WTC11 (cell line): ENCODE measurements at regions not wholly inside any gene's neighbourhood (a gene's known extent, or its start where the extent isn't known, plus 50 kb on each side); places are given as distances from the start of the nearest gene placed in this dataset.

Source experiments
- ATAC-seq: fragments of 200-7000 bp; cut with Tn5 transposase; 2 replicates; pipeline ENCODE4 v1.10.0; 2021; ENCODE audit warnings: mild to moderate bottlenecking, moderate library complexity
- CTCF ChIA-PET: fragments of 300-600 bp; sonication (Branson Sonifier 250); formaldehyde crosslinking; loops from one replicate; lab custom pipeline; 2021; ENCODE audit warnings: antibody characterized with exemption; lab: Charles Lee
- POLR2A ChIA-PET: fragments of 350-600 bp; sonication (Branson Sonifier 250); formaldehyde crosslinking; loops from one replicate; lab custom pipeline; 2021; ENCODE audit warnings: antibody characterized with exemption; lab: Charles Lee
- DNase-seq: peaks from one replicate; pipeline ENCODE4 v3.0.0; 2021; ENCODE audit warnings: low spot score
- H3K27ac Mint-ChIP-seq: 2 replicates; pipeline ENCODE4 v1.8.0; 2021; ENCODE audit warnings: mixed read lengths
- H3K27me3 Mint-ChIP-seq: 2 replicates; pipeline ENCODE4 v1.8.0; 2021; ENCODE audit warnings: low read depth, mild to moderate bottlenecking, moderate library complexity, mixed read lengths
- H3K36me3 Mint-ChIP-seq: 2 replicates; pipeline ENCODE4 v1.8.0; 2021; ENCODE audit warnings: mixed read lengths
- H3K4me1 Mint-ChIP-seq: 2 replicates; pipeline ENCODE4 v1.8.0; 2022; ENCODE audit warnings: mixed read lengths
- H3K4me3 Mint-ChIP-seq: 2 replicates; pipeline ENCODE4 v1.8.0; 2021; ENCODE audit warnings: mild to moderate bottlenecking, moderate library complexity, mixed read lengths
- H3K9me3 Mint-ChIP-seq: 2 replicates; pipeline ENCODE4 v1.8.0; 2021; ENCODE audit warnings: mixed read lengths
- JAZF1 ChIP-seq: fragments of 250-450 bp; sonication (Bioruptor Pico); IDR thresholded peaks from 2 replicates; pipeline ENCODE4 v1.9.0; 2021; ENCODE audit warnings: moderate library complexity, mild to moderate bottlenecking, inconsistent platforms
- KAT7 ChIP-seq: sonication (generic); formaldehyde crosslinking; IDR thresholded peaks from 2 replicates; pipeline ENCODE4 v1.8.1; 2023; ENCODE audit warnings: missing genetic modification reagents, mild to moderate bottlenecking, borderline replicate concordance
- NFYB ChIP-seq: sonication (generic); formaldehyde crosslinking; conservative IDR thresholded peaks from 2 replicates; pipeline ENCODE4 v1.8.0; 2022; ENCODE audit warnings: low read depth, missing genetic modification reagents
- OVOL2 ChIP-seq: fragments of 250-450 bp; sonication (Bioruptor Pico); IDR thresholded peaks from 2 replicates; pipeline ENCODE4 v1.9.0; 2021; ENCODE audit warnings: mild to moderate bottlenecking, borderline replicate concordance
- SMAD3 ChIP-seq: sonication (generic); formaldehyde crosslinking; IDR thresholded peaks from 2 replicates; pipeline ENCODE4 v1.8.0; 2022; ENCODE audit warnings: missing genetic modification reagents, mild to moderate bottlenecking, borderline replicate concordance
- SOX15 ChIP-seq: fragments of 250-450 bp; sonication (Bioruptor Pico); IDR thresholded peaks from 2 replicates; pipeline ENCODE4 v1.9.0; 2021; ENCODE audit warnings: mild to moderate bottlenecking
- SP1 ChIP-seq: sonication (generic); formaldehyde crosslinking; conservative IDR thresholded peaks from 2 replicates; pipeline ENCODE4 v1.8.1; 2022; ENCODE audit warnings: missing genetic modification reagents
- STAT6 ChIP-seq: sonication (generic); formaldehyde crosslinking; conservative IDR thresholded peaks from 2 replicates; pipeline ENCODE4 v1.8.1; 2023; ENCODE audit warnings: mild to moderate bottlenecking, low read depth, missing genetic modification reagents, moderate library complexity
- ZBTB21 ChIP-seq: sonication (generic); formaldehyde crosslinking; IDR thresholded peaks from 2 replicates; pipeline ENCODE4 v1.8.1; 2023; ENCODE audit warnings: mild to moderate bottlenecking, missing genetic modification reagents, borderline replicate concordance
- ZNF512 ChIP-seq: sonication (generic); formaldehyde crosslinking; IDR thresholded peaks from 2 replicates; pipeline ENCODE4 v1.8.1; 2022; ENCODE audit warnings: missing genetic modification reagents, borderline replicate concordance
- TF ChIP-seq, protein P1 (sequence below): sonication (generic); formaldehyde crosslinking; IDR thresholded peaks from 2 replicates; pipeline ENCODE4 v1.8.1; 2023; ENCODE audit warnings: mild to moderate bottlenecking, missing genetic modification reagents, moderate library complexity
- TF ChIP-seq, protein P2 (sequence below): sonication (generic); formaldehyde crosslinking; IDR thresholded peaks from 2 replicates; pipeline ENCODE4 v1.8.0; 2023; ENCODE audit warnings: missing genetic modification reagents, mild to moderate bottlenecking, borderline replicate concordance
- TF ChIP-seq, protein P3 (sequence below): fragments of 250-450 bp; sonication (Bioruptor Pico); IDR thresholded peaks from 2 replicates; pipeline ENCODE4 v1.9.0; 2021; ENCODE audit warnings: mild to moderate bottlenecking
- TF ChIP-seq, protein P4 (sequence below): sonication (generic); formaldehyde crosslinking; IDR thresholded peaks from 2 replicates; pipeline ENCODE4 v1.8.1; 2022; ENCODE audit warnings: low read depth, mild to moderate bottlenecking, moderate library complexity, missing genetic modification reagents, borderline replicate concordance

- H3K9me3 Mint-ChIP-seq, result peaks cover 22% of the 10 kb centered on the region
- DNase-seq, result no peak
- ChIA-PET CTCF (no interaction called here), POLR2A (no interaction called here)
- no peak overlapping the region for H3K4me3 Mint-ChIP-seq
- no peak overlapping the region for H3K27ac Mint-ChIP-seq
- H3K27me3 Mint-ChIP-seq, result no peaks in the 10 kb centered on the region
- no peaks in the 10 kb centered on the region for H3K4me1 Mint-ChIP-seq
- TF ChIP-seq JAZF1 (CRISPR knock-in tag) (no peak), ZNF512 (CRISPR knock-in tag) (no peak), SMAD3 (no peak), OVOL2 (CRISPR knock-in tag) (no peak), SP1 (CRISPR knock-in tag) (no peak), STAT6 (CRISPR knock-in tag) (no peak), NFYB (CRISPR knock-in tag) (no peak)
- TF ChIP-seq, protein P1, sequence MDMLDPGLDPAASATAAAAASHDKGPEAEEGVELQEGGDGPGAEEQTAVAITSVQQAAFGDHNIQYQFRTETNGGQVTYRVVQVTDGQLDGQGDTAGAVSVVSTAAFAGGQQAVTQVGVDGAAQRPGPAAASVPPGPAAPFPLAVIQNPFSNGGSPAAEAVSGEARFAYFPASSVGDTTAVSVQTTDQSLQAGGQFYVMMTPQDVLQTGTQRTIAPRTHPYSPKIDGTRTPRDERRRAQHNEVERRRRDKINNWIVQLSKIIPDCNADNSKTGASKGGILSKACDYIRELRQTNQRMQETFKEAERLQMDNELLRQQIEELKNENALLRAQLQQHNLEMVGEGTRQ, result no peak
- TF ChIP-seq, protein P2, sequence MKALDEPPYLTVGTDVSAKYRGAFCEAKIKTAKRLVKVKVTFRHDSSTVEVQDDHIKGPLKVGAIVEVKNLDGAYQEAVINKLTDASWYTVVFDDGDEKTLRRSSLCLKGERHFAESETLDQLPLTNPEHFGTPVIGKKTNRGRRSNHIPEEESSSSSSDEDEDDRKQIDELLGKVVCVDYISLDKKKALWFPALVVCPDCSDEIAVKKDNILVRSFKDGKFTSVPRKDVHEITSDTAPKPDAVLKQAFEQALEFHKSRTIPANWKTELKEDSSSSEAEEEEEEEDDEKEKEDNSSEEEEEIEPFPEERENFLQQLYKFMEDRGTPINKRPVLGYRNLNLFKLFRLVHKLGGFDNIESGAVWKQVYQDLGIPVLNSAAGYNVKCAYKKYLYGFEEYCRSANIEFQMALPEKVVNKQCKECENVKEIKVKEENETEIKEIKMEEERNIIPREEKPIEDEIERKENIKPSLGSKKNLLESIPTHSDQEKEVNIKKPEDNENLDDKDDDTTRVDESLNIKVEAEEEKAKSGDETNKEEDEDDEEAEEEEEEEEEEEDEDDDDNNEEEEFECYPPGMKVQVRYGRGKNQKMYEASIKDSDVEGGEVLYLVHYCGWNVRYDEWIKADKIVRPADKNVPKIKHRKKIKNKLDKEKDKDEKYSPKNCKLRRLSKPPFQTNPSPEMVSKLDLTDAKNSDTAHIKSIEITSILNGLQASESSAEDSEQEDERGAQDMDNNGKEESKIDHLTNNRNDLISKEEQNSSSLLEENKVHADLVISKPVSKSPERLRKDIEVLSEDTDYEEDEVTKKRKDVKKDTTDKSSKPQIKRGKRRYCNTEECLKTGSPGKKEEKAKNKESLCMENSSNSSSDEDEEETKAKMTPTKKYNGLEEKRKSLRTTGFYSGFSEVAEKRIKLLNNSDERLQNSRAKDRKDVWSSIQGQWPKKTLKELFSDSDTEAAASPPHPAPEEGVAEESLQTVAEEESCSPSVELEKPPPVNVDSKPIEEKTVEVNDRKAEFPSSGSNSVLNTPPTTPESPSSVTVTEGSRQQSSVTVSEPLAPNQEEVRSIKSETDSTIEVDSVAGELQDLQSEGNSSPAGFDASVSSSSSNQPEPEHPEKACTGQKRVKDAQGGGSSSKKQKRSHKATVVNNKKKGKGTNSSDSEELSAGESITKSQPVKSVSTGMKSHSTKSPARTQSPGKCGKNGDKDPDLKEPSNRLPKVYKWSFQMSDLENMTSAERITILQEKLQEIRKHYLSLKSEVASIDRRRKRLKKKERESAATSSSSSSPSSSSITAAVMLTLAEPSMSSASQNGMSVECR (CRISPR knock-in tag), result no peak
- TF ChIP-seq, all 79 proteins: peak for 0
- peaks cover 21% of the 10 kb centered on the region for H3K36me3 Mint-ChIP-seq
- ATAC-seq, result no peak
Observed at GRCh38 chrX:46398874-46399273, 146.3 kb downstream of the ZNF674 start.

DNA sequence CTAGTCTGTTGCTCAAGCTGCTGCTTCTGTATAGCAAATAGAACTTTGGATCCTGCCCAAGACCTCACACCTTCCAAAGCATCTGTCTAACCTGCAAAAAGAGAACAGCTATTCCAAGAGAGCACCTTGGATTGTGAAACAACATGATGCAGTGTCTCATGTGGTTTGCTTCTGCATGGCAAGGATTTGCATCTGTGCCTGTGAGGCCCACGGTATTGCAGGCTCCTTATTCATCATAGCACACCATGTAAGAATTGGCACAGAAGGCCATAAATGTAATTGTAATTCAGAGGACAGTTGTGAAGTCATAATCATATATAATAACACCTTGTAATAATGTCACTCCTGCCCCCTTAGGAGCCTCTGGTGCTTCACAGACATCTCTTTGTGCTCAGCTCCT lies 147.1 kb downstream of the ZNF674 start:
- TF ChIP-seq ZBTB21 (CRISPR knock-in tag) (no peak), SOX15 (no peak), KAT7 (CRISPR knock-in tag) (no peak), SMAD3 (no peak)
- TF ChIP-seq, protein P3, sequence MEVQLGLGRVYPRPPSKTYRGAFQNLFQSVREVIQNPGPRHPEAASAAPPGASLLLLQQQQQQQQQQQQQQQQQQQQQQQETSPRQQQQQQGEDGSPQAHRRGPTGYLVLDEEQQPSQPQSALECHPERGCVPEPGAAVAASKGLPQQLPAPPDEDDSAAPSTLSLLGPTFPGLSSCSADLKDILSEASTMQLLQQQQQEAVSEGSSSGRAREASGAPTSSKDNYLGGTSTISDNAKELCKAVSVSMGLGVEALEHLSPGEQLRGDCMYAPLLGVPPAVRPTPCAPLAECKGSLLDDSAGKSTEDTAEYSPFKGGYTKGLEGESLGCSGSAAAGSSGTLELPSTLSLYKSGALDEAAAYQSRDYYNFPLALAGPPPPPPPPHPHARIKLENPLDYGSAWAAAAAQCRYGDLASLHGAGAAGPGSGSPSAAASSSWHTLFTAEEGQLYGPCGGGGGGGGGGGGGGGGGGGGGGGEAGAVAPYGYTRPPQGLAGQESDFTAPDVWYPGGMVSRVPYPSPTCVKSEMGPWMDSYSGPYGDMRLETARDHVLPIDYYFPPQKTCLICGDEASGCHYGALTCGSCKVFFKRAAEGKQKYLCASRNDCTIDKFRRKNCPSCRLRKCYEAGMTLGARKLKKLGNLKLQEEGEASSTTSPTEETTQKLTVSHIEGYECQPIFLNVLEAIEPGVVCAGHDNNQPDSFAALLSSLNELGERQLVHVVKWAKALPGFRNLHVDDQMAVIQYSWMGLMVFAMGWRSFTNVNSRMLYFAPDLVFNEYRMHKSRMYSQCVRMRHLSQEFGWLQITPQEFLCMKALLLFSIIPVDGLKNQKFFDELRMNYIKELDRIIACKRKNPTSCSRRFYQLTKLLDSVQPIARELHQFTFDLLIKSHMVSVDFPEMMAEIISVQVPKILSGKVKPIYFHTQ (CRISPR knock-in tag), result no peak
- TF ChIP-seq, protein P4, sequence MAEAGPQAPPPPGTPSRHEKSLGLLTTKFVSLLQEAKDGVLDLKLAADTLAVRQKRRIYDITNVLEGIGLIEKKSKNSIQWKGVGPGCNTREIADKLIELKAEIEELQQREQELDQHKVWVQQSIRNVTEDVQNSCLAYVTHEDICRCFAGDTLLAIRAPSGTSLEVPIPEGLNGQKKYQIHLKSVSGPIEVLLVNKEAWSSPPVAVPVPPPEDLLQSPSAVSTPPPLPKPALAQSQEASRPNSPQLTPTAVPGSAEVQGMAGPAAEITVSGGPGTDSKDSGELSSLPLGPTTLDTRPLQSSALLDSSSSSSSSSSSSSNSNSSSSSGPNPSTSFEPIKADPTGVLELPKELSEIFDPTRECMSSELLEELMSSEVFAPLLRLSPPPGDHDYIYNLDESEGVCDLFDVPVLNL, result no peak
- Mint-ChIP-seq H3K4me1 (no peaks in the 10 kb centered on the region), H3K27me3 (no peaks in the 10 kb centered on the region), H3K36me3 (peaks cover 21% of the 10 kb centered on the region), H3K27ac (no peak overlapping the region), H3K4me3 (no peak overlapping the region), H3K9me3 (peaks cover 22% of the 10 kb centered on the region)
- ChIA-PET CTCF (no interaction called here), POLR2A (no interaction called here)
- DNase-seq, result no peak
- ATAC-seq, result no peak
